ENCODE measurements at regions not wholly inside any gene's neighbourhood (a gene's known extent, or its start where the extent isn't known, plus 50 kb on each side); places are given as distances from the start of the nearest gene placed in this dataset.

DNA sequence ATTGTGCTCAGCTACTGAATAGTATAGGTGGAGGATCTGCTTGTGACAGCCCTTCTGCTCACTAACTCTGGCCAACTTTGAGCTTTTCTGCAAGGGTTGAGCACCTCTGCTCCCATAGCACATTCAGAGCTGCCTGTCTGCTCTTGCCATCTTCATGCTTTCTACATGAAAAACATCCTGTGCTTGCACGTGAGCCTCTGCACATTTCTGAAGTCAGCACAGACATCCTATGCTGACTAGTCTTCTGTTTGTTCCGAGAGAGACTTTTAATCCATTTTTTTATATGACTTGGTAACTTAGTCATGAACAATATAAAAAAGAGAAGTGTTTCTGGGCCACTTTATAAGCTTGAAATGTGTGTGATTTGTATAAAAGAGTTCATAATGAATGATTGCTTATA lies 969.3 kb downstream of the TMTC2 start:
- TF ChIP-seq EP300 (IDR thresholded peaks at IDR 0.05), result no peak
- no peak for TF ChIP-seq POLR2AphosphoS5 (IDR thresholded peaks at IDR 0.05)
- TF ChIP-seq, protein P1, sequence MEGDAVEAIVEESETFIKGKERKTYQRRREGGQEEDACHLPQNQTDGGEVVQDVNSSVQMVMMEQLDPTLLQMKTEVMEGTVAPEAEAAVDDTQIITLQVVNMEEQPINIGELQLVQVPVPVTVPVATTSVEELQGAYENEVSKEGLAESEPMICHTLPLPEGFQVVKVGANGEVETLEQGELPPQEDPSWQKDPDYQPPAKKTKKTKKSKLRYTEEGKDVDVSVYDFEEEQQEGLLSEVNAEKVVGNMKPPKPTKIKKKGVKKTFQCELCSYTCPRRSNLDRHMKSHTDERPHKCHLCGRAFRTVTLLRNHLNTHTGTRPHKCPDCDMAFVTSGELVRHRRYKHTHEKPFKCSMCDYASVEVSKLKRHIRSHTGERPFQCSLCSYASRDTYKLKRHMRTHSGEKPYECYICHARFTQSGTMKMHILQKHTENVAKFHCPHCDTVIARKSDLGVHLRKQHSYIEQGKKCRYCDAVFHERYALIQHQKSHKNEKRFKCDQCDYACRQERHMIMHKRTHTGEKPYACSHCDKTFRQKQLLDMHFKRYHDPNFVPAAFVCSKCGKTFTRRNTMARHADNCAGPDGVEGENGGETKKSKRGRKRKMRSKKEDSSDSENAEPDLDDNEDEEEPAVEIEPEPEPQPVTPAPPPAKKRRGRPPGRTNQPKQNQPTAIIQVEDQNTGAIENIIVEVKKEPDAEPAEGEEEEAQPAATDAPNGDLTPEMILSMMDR (IDR thresholded peaks at IDR 0.05), result no peak
- TF ChIP-seq POLR2A (IDR thresholded peaks at IDR 0.05), result no peak
- ATAC-seq (ENCODE audit: low FRiP score in 2 of 2), result no peak
- Histone ChIP-seq H3K27me3 (no peaks in the 10 kb centered on the region), H3K4me1 (no peaks in the 10 kb centered on the region), H3K36me3 (no peaks in the 10 kb centered on the region), H3K9me3 (peaks cover 0 to 3% (median 0%) of the 10 kb centered on the region in 4 donors), H3K27ac (no peak overlapping the region), H3K4me3 (no peak overlapping the region)
- 56 to 75% methylated on average over 2 of the region's 2 CpGs for WGBS, 2 donors
- DNase-seq, result no peak

DNA sequence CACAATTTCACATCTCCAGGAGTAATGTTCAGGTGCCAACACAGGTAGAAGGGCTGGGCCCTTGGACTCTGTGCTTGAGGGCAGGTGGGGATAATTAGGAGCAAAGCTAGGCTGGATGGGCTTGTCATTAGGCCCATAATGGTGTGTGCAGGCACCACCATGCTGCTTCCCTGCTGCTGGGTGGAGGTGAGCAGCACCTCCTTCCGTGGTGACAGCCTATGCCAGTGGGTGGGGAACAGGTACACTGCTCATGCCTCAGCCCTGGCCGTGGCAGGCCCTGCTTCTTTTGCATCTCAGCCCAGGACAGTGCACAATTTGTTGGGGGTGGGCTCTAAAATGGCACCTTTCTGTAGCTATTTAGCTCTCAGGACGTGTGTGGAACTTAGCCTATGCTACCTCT lies 955.5 kb downstream of the TMTC2 start:
- TF ChIP-seq POLR2AphosphoS5 (IDR thresholded peaks at IDR 0.05), result no peak
- TF ChIP-seq POLR2A (IDR thresholded peaks at IDR 0.05), result no peak
- TF ChIP-seq, protein P1 (IDR thresholded peaks at IDR 0.05), result no peak
- TF ChIP-seq EP300 (IDR thresholded peaks at IDR 0.05), result no peak
- H3K36me3 ChIP-seq, result no peaks in the 10 kb centered on the region
- H3K4me3 ChIP-seq, result no peak overlapping the region
- H3K4me1 ChIP-seq, result no peaks in the 10 kb centered on the region
- ATAC-seq (ENCODE audit: low FRiP score in 2 of 2) (peak in 1 of 2 donors; percentile 70), DNase-seq (peak in 1 of 2 donors; percentile 1)
- no peak overlapping the region for H3K27ac ChIP-seq
- 76 to 79% methylated on average over 3 of the region's 3 CpGs for WGBS, 2 donors
- H3K9me3 ChIP-seq, result no peaks in the 10 kb centered on the region
- H3K27me3 ChIP-seq, result no peaks in the 10 kb centered on the region

DNA sequence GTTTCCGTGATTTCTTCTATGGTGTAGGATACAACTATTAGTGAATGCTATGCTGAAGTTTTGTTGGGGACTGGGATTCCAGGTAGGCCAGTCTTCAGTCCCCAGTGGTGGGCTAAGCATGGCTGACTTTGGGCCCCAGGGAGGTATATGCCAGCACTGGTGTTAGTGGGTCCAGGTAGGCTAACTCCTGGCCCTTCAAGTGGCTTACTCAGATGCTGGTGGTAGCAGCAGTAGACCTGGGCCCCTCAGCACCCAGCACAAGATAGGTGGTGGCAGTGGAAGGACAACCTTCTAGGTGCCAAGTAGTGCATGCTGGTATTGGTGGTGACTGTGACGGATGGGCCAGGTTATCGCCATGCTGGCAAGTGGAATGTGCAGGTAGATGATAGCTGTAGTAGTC lies 955.1 kb downstream of the TMTC2 start:
- TF ChIP-seq POLR2A (IDR thresholded peaks at IDR 0.05) (no peak), POLR2AphosphoS5 (IDR thresholded peaks at IDR 0.05) (no peak), EP300 (IDR thresholded peaks at IDR 0.05) (no peak)
- TF ChIP-seq, protein P1 (IDR thresholded peaks at IDR 0.05), result no peak
- Histone ChIP-seq H3K4me3 (no peak overlapping the region), H3K27me3 (no peaks in the 10 kb centered on the region), H3K36me3 (no peaks in the 10 kb centered on the region), H3K9me3 (no peaks in the 10 kb centered on the region), H3K4me1 (no peaks in the 10 kb centered on the region), H3K27ac (no peak overlapping the region)
- peak in 1 of 2 donors; percentile 51 for ATAC-seq (ENCODE audit: low FRiP score in 2 of 2)
- DNase-seq, result no peak
- 90 to 96% methylated on average over 1 to 3 of the region's 3 CpGs for WGBS, 2 donors

DNA sequence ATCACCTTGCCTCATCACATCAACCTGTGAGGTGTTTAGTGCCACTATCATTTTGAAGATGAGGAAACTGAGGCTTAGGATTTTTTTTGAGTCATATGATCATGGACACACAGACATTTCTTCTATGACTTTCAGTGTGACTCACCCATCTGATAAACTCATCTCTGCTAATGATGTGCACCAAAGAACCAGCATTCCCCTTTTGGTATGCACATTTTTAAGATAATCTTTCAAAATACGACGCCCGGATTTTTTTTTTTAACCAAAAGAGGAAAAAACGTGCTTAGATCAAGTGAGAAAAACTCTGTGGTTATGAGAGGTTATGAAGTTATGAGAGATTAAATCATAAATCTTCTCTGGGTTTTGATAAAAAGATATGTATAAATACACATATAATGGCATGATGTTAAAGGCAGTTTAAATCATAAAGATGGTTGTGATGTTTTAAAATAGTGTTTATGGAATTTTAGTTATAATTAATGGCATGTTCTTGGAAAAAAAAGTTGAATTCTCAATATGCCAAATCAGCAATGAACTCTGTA lies 948.1 kb downstream of the TMTC2 start:
- no peak for DNase-seq
- H3K9me3 ChIP-seq, result no peaks in the 10 kb centered on the region
- WGBS, 2 donors, result 66 to 75% methylated on average over 4 of the region's 4 CpGs
- no peaks in the 10 kb centered on the region for H3K36me3 ChIP-seq
- H3K27ac ChIP-seq, result no peak overlapping the region
- H3K27me3 ChIP-seq, result no peaks in the 10 kb centered on the region
- ATAC-seq (ENCODE audit: low FRiP score in 2 of 2), result no peak
- H3K4me1 ChIP-seq, result no peaks in the 10 kb centered on the region
- TF ChIP-seq POLR2AphosphoS5 (IDR thresholded peaks at IDR 0.05) (no peak), EP300 (IDR thresholded peaks at IDR 0.05) (no peak), POLR2A (IDR thresholded peaks at IDR 0.05) (no peak)
- TF ChIP-seq, protein P1 (IDR thresholded peaks at IDR 0.05), result no peak
- H3K4me3 ChIP-seq, result no peak overlapping the region

DNA sequence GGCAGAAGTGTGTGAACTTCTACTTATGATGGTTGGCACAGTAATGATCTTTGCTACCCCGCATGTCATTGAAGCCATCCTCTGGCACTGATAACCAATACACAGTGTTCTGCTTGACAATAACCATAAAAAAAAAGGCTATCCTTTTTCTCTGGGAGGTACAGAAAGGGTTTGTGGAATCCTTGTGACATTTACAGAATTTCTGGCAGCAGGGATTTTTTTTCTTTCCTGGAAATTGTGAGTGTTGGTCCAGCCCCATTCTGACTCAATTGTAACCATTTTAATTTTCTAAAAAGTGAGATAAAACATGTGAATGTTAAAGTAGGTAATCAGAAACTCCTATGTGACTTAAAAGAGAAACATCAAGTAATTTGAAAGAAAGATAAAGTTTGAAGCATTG lies 943.8 kb downstream of the TMTC2 start:
- Histone ChIP-seq H3K27me3 (no peaks in the 10 kb centered on the region), H3K27ac (no peak overlapping the region), H3K36me3 (no peaks in the 10 kb centered on the region), H3K4me3 (no peak overlapping the region), H3K4me1 (no peaks in the 10 kb centered on the region), H3K9me3 (no peaks in the 10 kb centered on the region)
- WGBS, 2 donors, result 77 to 92% methylated on average over 1 of the region's 1 CpG
- DNase-seq (no peak), ATAC-seq (ENCODE audit: low FRiP score in 2 of 2) (no peak)
- no peak for TF ChIP-seq POLR2A (IDR thresholded peaks at IDR 0.05)
- TF ChIP-seq POLR2AphosphoS5 (IDR thresholded peaks at IDR 0.05), result no peak
- TF ChIP-seq EP300 (IDR thresholded peaks at IDR 0.05), result no peak
- TF ChIP-seq, protein P1 (IDR thresholded peaks at IDR 0.05), result no peak

Measured in upper lobe of left lung (tissue), 6 donors.